H9 (cell line): ENCODE measurements at regions not wholly inside any gene's neighbourhood (a gene's known extent, or its start where the extent isn't known, plus 50 kb on each side); places are given as distances from the start of the nearest gene placed in this dataset.

ENCODE experiments used
- DNase-seq: peaks from one replicate; pipeline ENCODE4 v3.0.0-alpha.2; 2017
- H2AFZ ChIP-seq: one replicate; pipeline ENCODE4 v1.6.1; 2013; ENCODE audit warnings: mild to moderate bottlenecking, low read length, control low read depth, moderate library complexity
- H2AK5ac ChIP-seq: 2 replicates; pipeline ENCODE4 v1.6.1; 2013; ENCODE audit warnings: low read length, control low read depth, mixed read lengths; ENCODE audit not compliant: insufficient read length
- H2BK120ac ChIP-seq: one replicate; pipeline ENCODE4 v1.6.1; 2013; ENCODE audit warnings: low read depth, mild to moderate bottlenecking, low read length, control low read depth, inconsistent platforms; ENCODE audit not compliant: poor library complexity, severe bottlenecking
- H2BK12ac ChIP-seq: 2 replicates; pipeline ENCODE4 v1.6.1; 2013; ENCODE audit warnings: low read length, control low read depth, mixed read lengths, low read depth; ENCODE audit not compliant: insufficient read length
- H2BK15ac ChIP-seq: 2 replicates; pipeline ENCODE4 v1.6.1; 2013; ENCODE audit warnings: low read depth, low read length, control low read depth
- H2BK20ac ChIP-seq: one replicate; pipeline ENCODE4 v1.6.1; 2013; ENCODE audit warnings: low read depth, mild to moderate bottlenecking, low read length, control low read depth, inconsistent platforms; ENCODE audit not compliant: poor library complexity, severe bottlenecking
- H2BK5ac ChIP-seq: 2 replicates; pipeline ENCODE4 v1.6.1; 2013; ENCODE audit warnings: low read length, control low read depth, mixed read lengths; ENCODE audit not compliant: insufficient read length
- H3K14ac ChIP-seq: 2 replicates; pipeline ENCODE4 v1.6.1; 2013; ENCODE audit warnings: low read length, control low read depth; ENCODE audit not compliant: insufficient read depth
- H3K18ac ChIP-seq: 2 replicates; pipeline ENCODE4 v1.6.1; 2013; ENCODE audit warnings: low read depth, mild to moderate bottlenecking, mixed read lengths, low read length, control low read depth; ENCODE audit not compliant: insufficient read length
- H3K23ac ChIP-seq: 2 replicates; pipeline ENCODE4 v1.6.1; 2013; ENCODE audit warnings: low read length, control low read depth, mixed read lengths, low read depth; ENCODE audit not compliant: insufficient read length
- H3K23me2 ChIP-seq: 2 replicates; pipeline ENCODE4 v1.6.1; 2013; ENCODE audit warnings: low read depth, mild to moderate bottlenecking, mixed read lengths, low read length, control low read depth; ENCODE audit not compliant: insufficient read length, poor library complexity, severe bottlenecking
- H3K27ac ChIP-seq: 2 replicates; pipeline ENCODE4 v1.5.1; 2013; ENCODE audit warnings: low read length, control low read depth, mixed read lengths, low read depth; ENCODE audit not compliant: insufficient read length
- H3K27me3 ChIP-seq: 2 replicates; pipeline ENCODE4 v1.6.1; 2013; ENCODE audit warnings: low read length, control low read depth, inconsistent platforms; ENCODE audit not compliant: insufficient read depth
- H3K4ac ChIP-seq: 2 replicates; pipeline ENCODE4 v1.6.1; 2013; ENCODE audit warnings: low read depth, mild to moderate bottlenecking, control low read depth, inconsistent platforms, low read length, moderate library complexity
- H3K4me1 ChIP-seq: 2 replicates; pipeline ENCODE4 v1.6.1; 2013; ENCODE audit warnings: low read length, control low read depth, inconsistent platforms; ENCODE audit not compliant: insufficient read depth
- H3K4me2 ChIP-seq: 2 replicates; pipeline ENCODE4 v1.6.1; 2013; ENCODE audit warnings: low read length, control low read depth, mixed read lengths; ENCODE audit not compliant: insufficient read length, insufficient read depth
- H3K56ac ChIP-seq: 2 replicates; pipeline ENCODE4 v1.6.1; 2013; ENCODE audit warnings: low read depth, mild to moderate bottlenecking, mixed read lengths, low read length, control low read depth; ENCODE audit not compliant: insufficient read length
- H3K79me1 ChIP-seq: 2 replicates; pipeline ENCODE4 v1.6.1; 2013; ENCODE audit warnings: low read depth, mild to moderate bottlenecking, moderate library complexity, low read length, control low read depth, inconsistent platforms; ENCODE audit not compliant: insufficient read depth, poor library complexity, severe bottlenecking
- H3K79me2 ChIP-seq: 2 replicates; pipeline ENCODE4 v1.6.1; 2013; ENCODE audit warnings: low read length, control low read depth, inconsistent platforms; ENCODE audit not compliant: insufficient read depth
- H3K9ac ChIP-seq: 2 replicates; pipeline ENCODE4 v1.6.1; 2013; ENCODE audit warnings: low read length, control low read depth, mixed read lengths; ENCODE audit not compliant: insufficient read length; ENCODE audit errors: extremely low read depth
- H3K9me3 ChIP-seq: one replicate; pipeline ENCODE4 v1.6.1; 2013; ENCODE audit warnings: low read depth, low read length, inconsistent platforms; ENCODE audit not compliant: control insufficient read depth
- H3T11ph ChIP-seq: one replicate; pipeline ENCODE4 v1.6.1; 2013; ENCODE audit warnings: mild to moderate bottlenecking, low read length, control low read depth, inconsistent platforms
- H4K20me1 ChIP-seq: one replicate; pipeline ENCODE4 v1.6.1; 2013; ENCODE audit not compliant: control insufficient read depth, insufficient read length, insufficient read depth
- H4K5ac ChIP-seq: 2 replicates; pipeline ENCODE4 v1.6.1; 2013; ENCODE audit warnings: low read depth, mild to moderate bottlenecking, mixed read lengths, low read length, control low read depth; ENCODE audit not compliant: insufficient read length
- H4K8ac ChIP-seq: replicated peaks from 2 replicates; pipeline ENCODE4 v1.6.1; 2013; ENCODE audit warnings: low read length, control low read depth, mixed read lengths, low read depth; ENCODE audit not compliant: insufficient read length
- H4K91ac ChIP-seq: 2 replicates; pipeline ENCODE4 v1.6.1; 2013; ENCODE audit warnings: low read depth, mild to moderate bottlenecking, moderate library complexity, mixed read lengths, low read length, control low read depth; ENCODE audit not compliant: insufficient read length
- H3K27ac Mint-ChIP-seq, 3 experiments: 2 replicates in 2 of 3; 3 replicates in 1 of 3; pipeline ENCODE4 v1.8.0; 2020 to 2021; ENCODE audit warnings: mixed read lengths in 3 of 3, mild to moderate bottlenecking in 1 of 3, moderate library complexity in 1 of 3
- H3K27me3 Mint-ChIP-seq: 2 replicates; pipeline ENCODE4 v1.8.0; 2021; ENCODE audit warnings: low read depth, mild to moderate bottlenecking, moderate library complexity, mixed read lengths
- H3K36me3 Mint-ChIP-seq, 3 experiments: 2 replicates in 2 of 3; 3 replicates in 1 of 3; pipeline ENCODE4 v1.8.0; 2020 to 2021; ENCODE audit warnings: low read depth in 3 of 3, mixed read lengths in 3 of 3; ENCODE audit not compliant: insufficient read depth in 1 of 3
- H3K4me1 Mint-ChIP-seq, 2 experiments: 2 replicates each; pipeline ENCODE4 v1.8.0; 2020; ENCODE audit warnings: mixed read lengths in 2 of 2
- H3K4me3 Mint-ChIP-seq, 2 experiments: 2 replicates in 1 of 2; 3 replicates in 1 of 2; pipeline ENCODE4 v1.8.0; 2020 to 2021; ENCODE audit warnings: mild to moderate bottlenecking in 2 of 2, mixed read lengths in 2 of 2, moderate library complexity in 1 of 2
- H3K9me3 Mint-ChIP-seq, 2 experiments: 2 replicates in 1 of 2; 3 replicates in 1 of 2; pipeline ENCODE4 v1.8.0; 2020; ENCODE audit warnings: mild to moderate bottlenecking in 2 of 2, mixed read lengths in 2 of 2, moderate library complexity in 1 of 2
- CTCF ChIP-seq: fragments of 200-600 bp; sonication (generic); conservative IDR thresholded peaks from 3 replicates; pipeline ENCODE4 v1.8.0; 2021; ENCODE audit warnings: antibody characterized with exemption, mild to moderate bottlenecking
- WGBS: extraction: QIAGEN DNeasy Blood & Tissue Kit; methylation state at CpG from one replicate; pipeline ENCODE4 v1.1.7; 2013; ENCODE audit warnings: missing lambda C conversion rate, low lambda C conversion rate, mixed read lengths; ENCODE audit not compliant: insufficient read length; ENCODE audit errors: extremely low coverage; 5-methylcytosine and 5-hydroxymethylcytosine counted together

GRCh38 chrX:42678133-42678532, 99.8 kb downstream of the PPP1R2C start:
- H3K27me3 Mint-ChIP-seq: no peaks in the 10 kb centered on the region

More at GRCh38 chrX:42678133-42678532, 99.8 kb downstream of the PPP1R2C start:
- no CpG with 5 or more reads among the region's 6 CpGs for WGBS
- H3K18ac ChIP-seq: no peak overlapping the region
- no peak overlapping the region for H2BK120ac ChIP-seq
- peaks cover 6% of the 10 kb centered on the region; the same call in 1 of the 2 replicates for H3K4me1 ChIP-seq
- no peak overlapping the region for H3K56ac ChIP-seq
- no peak overlapping the region for H3K4ac ChIP-seq
- no peak overlapping the region for H2BK20ac ChIP-seq
- H3K27ac Mint-ChIP-seq: no peak overlapping the region
- no peak overlapping the region for H2BK5ac ChIP-seq
- H3K23ac ChIP-seq: no peak overlapping the region
- peaks cover 2 to 54% of the 10 kb centered on the region in 2 experiments; a peak in 4 of 5 replicates for H3K9me3 Mint-ChIP-seq
- no peak overlapping the region for H2AFZ ChIP-seq
- no peak overlapping the region for H3K4me3 Mint-ChIP-seq
- no peaks in the 10 kb centered on the region for H3K9me3 ChIP-seq
- no peak overlapping the region for H2BK12ac ChIP-seq
- no peaks in the 10 kb centered on the region for H3K27me3 ChIP-seq
- H4K5ac ChIP-seq: no peak overlapping the region
- no peak overlapping the region for H3K14ac ChIP-seq
- H3K79me1 ChIP-seq: no peaks in the 10 kb centered on the region
- H3K27ac ChIP-seq: no peak overlapping the region
- DNase-seq: no peak
- H3K4me1 Mint-ChIP-seq: peaks cover 36 to 38% of the 10 kb centered on the region in 2 experiments
- H4K20me1 ChIP-seq: no peaks in the 10 kb centered on the region
- no peak overlapping the region for H2BK15ac ChIP-seq
- peaks cover 0 to 37% (median 25%) of the 10 kb centered on the region in 3 experiments; a peak in 5 of 7 replicates for H3K36me3 Mint-ChIP-seq
- TF ChIP-seq CTCF: peak; percentile 46; the same call in 2 of the 3 replicates
- H3K4me2 ChIP-seq: no peak overlapping the region
- H4K91ac ChIP-seq: no peak overlapping the region
- no peak overlapping the region for H4K8ac ChIP-seq
- no peak overlapping the region for H3K9ac ChIP-seq
- H2AK5ac ChIP-seq: no peak overlapping the region
- no peaks in the 10 kb centered on the region for H3K79me2 ChIP-seq
- H3T11ph ChIP-seq: no peak overlapping the region
- no peaks in the 10 kb centered on the region for H3K23me2 ChIP-seq
